GM21619 (cell line): ENCODE measurements at regions not wholly inside any gene's neighbourhood (a gene's known extent, or its start where the extent isn't known, plus 50 kb on each side); places are given as distances from the start of the nearest gene placed in this dataset.
"Not testable (repeated sequence)": the region's sequence is repeated elsewhere in the genome, so short reads cannot be mapped to it uniquely, and the experiment has no call there.

Experiments used
- ATAC-seq: cut with Tn5 transposase; IDR thresholded peaks from one replicate; pipeline ENCODE4 v1.9.1; 2021; ENCODE audit not compliant: unreplicated experiment

- ATAC-seq, result no peak
These were observed 109.4 kb upstream of the CCN2 start for GRCh38 chr6:132060591-132060990.

GRCh38 chr6:132058975-132059374, 107.8 kb upstream of the CCN2 start:
- no peak for ATAC-seq

- no peak for ATAC-seq
These were observed 103.4 kb upstream of the CCN2 start for GRCh38 chr6:132054525-132054924.

GRCh38 chr6:132053511-132053910, 102.3 kb upstream of the CCN2 start:
- ATAC-seq, result no peak

- ATAC-seq, result no peak
These were observed 100.9 kb upstream of the CCN2 start for GRCh38 chr6:132052096-132052495.

GRCh38 chr6:132045877-132046276, 94.7 kb upstream of the CCN2 start:
- ATAC-seq, result no peak

GRCh38 chr6:132043148-132043547, 92.0 kb upstream of the CCN2 start:
- ATAC-seq, result no peak

- ATAC-seq, result no peak
These were observed 90.5 kb upstream of the CCN2 start for GRCh38 chr6:132041706-132042105.

- no peak for ATAC-seq
These were observed 76.9 kb upstream of the CCN2 start for GRCh38 chr6:132028029-132028428.

GRCh38 chr6:132025468-132025867, 74.3 kb upstream of the CCN2 start:
- ATAC-seq, result no peak

- no peak for ATAC-seq
These were observed 72.3 kb upstream of the CCN2 start for GRCh38 chr6:132023490-132023889.

- no peak for ATAC-seq
These were observed 70.6 kb upstream of the CCN2 start for GRCh38 chr6:132021552-132022375.

- not testable (repeated sequence) for ATAC-seq
These were observed 69.7 kb upstream of the CCN2 start for GRCh38 chr6:132020918-132021317.

- no peak for ATAC-seq
These were observed 69.0 kb upstream of the CCN2 start for GRCh38 chr6:132020138-132020581.

- no peak for ATAC-seq
These were observed 68.4 kb upstream of the CCN2 start for GRCh38 chr6:132019586-132019985.

GRCh38 chr6:132017942-132018341, 66.8 kb upstream of the CCN2 start:
- ATAC-seq, result no peak

GRCh38 chr6:132016396-132016795, 65.2 kb upstream of the CCN2 start:
- no peak for ATAC-seq

GRCh38 chr6:132011582-132011981, 60.4 kb upstream of the CCN2 start:
- no peak for ATAC-seq

- no peak for ATAC-seq
These were observed 58.0 kb upstream of the CCN2 start for GRCh38 chr6:132009175-132009574.

GRCh38 chr6:132007474-132008190, 56.5 kb upstream of the CCN2 start:
- no peak for ATAC-seq

- no peak for ATAC-seq
These were observed 54.0 kb upstream of the CCN2 start for GRCh38 chr6:132005178-132005577.

- ATAC-seq, result no peak
These were observed 53.5 kb upstream of the CCN2 start for GRCh38 chr6:132004668-132005067.
